ENCODE measurements at regions not wholly inside any gene's neighbourhood (a gene's known extent, or its start where the extent isn't known, plus 50 kb on each side); places are given as distances from the start of the nearest gene placed in this dataset.
"Not testable (repeated sequence)": the region's sequence is repeated elsewhere in the genome, so short reads cannot be mapped to it uniquely, and the experiment has no call there.

GRCh38 chr2:52629531-52629930, 1138.1 kb upstream of the CHAC2 start:
- DNase-seq = no peak

- no peak for DNase-seq
These were observed 1145.3 kb upstream of the CHAC2 start for GRCh38 chr2:52622266-52622665.

- no peak for DNase-seq
These were observed 1154.5 kb upstream of the CHAC2 start for GRCh38 chr2:52613064-52613463.

GRCh38 chr2:52611759-52612158, 1155.8 kb upstream of the CHAC2 start:
- no peak for DNase-seq

GRCh38 chr2:52608030-52608429, 1159.6 kb upstream of the CHAC2 start:
- no peak for DNase-seq

GRCh38 chr2:52597346-52597745, 1170.3 kb upstream of the CHAC2 start:
- no peak for DNase-seq

- no peak for DNase-seq
These were observed 1173.6 kb upstream of the CHAC2 start for GRCh38 chr2:52594026-52594425.

GRCh38 chr2:52584071-52584470, 1183.5 kb upstream of the CHAC2 start:
- DNase-seq = not testable (repeated sequence)

- DNase-seq = no peak
These were observed 1195.1 kb upstream of the CHAC2 start for GRCh38 chr2:52572469-52572894.

GRCh38 chr2:52571380-52572347, 1195.9 kb upstream of the CHAC2 start:
- no peak for DNase-seq

GRCh38 chr2:52570716-52571115, 1196.9 kb upstream of the CHAC2 start:
- DNase-seq = no peak

- DNase-seq = no peak
These were observed 1204.5 kb upstream of the CHAC2 start for GRCh38 chr2:52563151-52563550.

GRCh38 chr2:52558265-52558664, 1209.3 kb upstream of the CHAC2 start:
- DNase-seq = no peak

GRCh38 chr2:52542297-52542696, 1225.3 kb upstream of the CHAC2 start:
- DNase-seq = no peak

GRCh38 chr2:52539026-52539970, 1228.3 kb upstream of the CHAC2 start:
- DNase-seq = no peak

GRCh38 chr2:52537588-52537987, 1230.0 kb upstream of the CHAC2 start:
- DNase-seq = no peak

- no peak for DNase-seq
These were observed 1230.6 kb upstream of the CHAC2 start for GRCh38 chr2:52536929-52537460.

- DNase-seq = no peak
These were observed 1234.6 kb upstream of the CHAC2 start for GRCh38 chr2:52532956-52533355.

GRCh38 chr2:52526735-52527134, 1240.9 kb upstream of the CHAC2 start:
- DNase-seq = no peak

- no peak for DNase-seq
These were observed 1247.0 kb upstream of the CHAC2 start for GRCh38 chr2:52520644-52521043.

- DNase-seq = no peak
These were observed 1248.9 kb upstream of the CHAC2 start for GRCh38 chr2:52518678-52519077.

GRCh38 chr2:52512760-52513159, 1254.8 kb upstream of the CHAC2 start:
- no peak for DNase-seq

- no peak for DNase-seq
These were observed 1257.2 kb upstream of the CHAC2 start for GRCh38 chr2:52510432-52510831.

Data from activated CD4-positive, alpha-beta T cell treated with anti-CD3 and anti-CD28 coated beads for 48 hours (primary cell).